Transverse colon (tissue), 4 donors: ENCODE measurements at regions not wholly inside any gene's neighbourhood (a gene's known extent, or its start where the extent isn't known, plus 50 kb on each side); places are given as distances from the start of the nearest gene placed in this dataset.
A peak's percentile ranks its signal among the peaks of the same experiment; 100 is the strongest.

Experiments
- DNase-seq: peaks from one replicate; pipeline ENCODE4 v3.0.0-alpha.2; 2019
- H3K27ac ChIP-seq, 4 donors: fragments of 200-600 bp; sonication (generic); 2 replicates each; pipeline ENCODE4 v1.5.1; 2016 to 2018; ENCODE audit warnings: inconsistent platforms in 4 of 4
- H3K27me3 ChIP-seq: fragments of 200-600 bp; sonication (generic); 2 replicates; pipeline ENCODE4 v1.5.1; 2017; ENCODE audit warnings: inconsistent platforms
- H3K36me3 ChIP-seq, 4 donors: fragments of 200-600 bp; sonication (generic); 2 replicates each; pipeline ENCODE4 v1.5.1; 2017 to 2019; ENCODE audit warnings: inconsistent platforms in 4 of 4
- H3K4me1 ChIP-seq, 4 donors: fragments of 200-600 bp; sonication (generic); 2 replicates each; pipeline ENCODE4 v1.5.1; 2017 to 2020; ENCODE audit warnings: inconsistent platforms in 4 of 4
- H3K4me3 ChIP-seq, 4 donors: fragments of 200-600 bp; sonication (generic); 1 replicate in 1 of 4; 2 replicates in 3 of 4; pipeline versions ENCODE4 v1.5.1 to v1.6.1; 2017 to 2019; ENCODE audit warnings: inconsistent platforms in 4 of 4
- H3K9me3 ChIP-seq, 2 donors: fragments of 200-600 bp; sonication (generic); 2 replicates each; pipeline ENCODE4 v1.5.1; 2017 to 2019; ENCODE audit warnings: inconsistent platforms in 2 of 2
- CTCF ChIP-seq, 5 experiments: fragments of 200-600 bp in 3 of 5; fragments of 450-650 bp in 2 of 5; sonication (generic) in 3 of 5; IDR thresholded peaks; 1 replicate in 2 of 5; 2 replicates in 3 of 5; pipeline ENCODE4 v1.5.1; 2016 to 2017; ENCODE audit warnings: antibody characterized with exemption in 5 of 5, inconsistent platforms in 3 of 5, mild to moderate bottlenecking in 2 of 5, moderate library complexity in 1 of 5
- EP300 ChIP-seq: sonication (generic); formaldehyde crosslinking; IDR thresholded peaks from one replicate; pipeline ENCODE4 v1.6.1; 2017; ENCODE audit warnings: antibody characterized with exemption, low read depth
- POLR2A ChIP-seq: fragments of 450-650 bp; IDR thresholded peaks from one replicate; pipeline ENCODE4 v1.6.1; 2016; ENCODE audit warnings: antibody characterized with exemption, mild to moderate bottlenecking, moderate library complexity
- POLR2AphosphoS5 ChIP-seq, 3 donors: sonication (generic); formaldehyde crosslinking; IDR thresholded peaks; one replicate each; pipeline ENCODE4 v1.6.1; 2016; ENCODE audit warnings: antibody characterized with exemption in 3 of 3
- WGBS, 2 donors: methylation state at CpG; one replicate each; pipeline ENCODE4 v1.1.5; 2018; ENCODE audit warnings: low coverage in 1 of 2; 5-methylcytosine and 5-hydroxymethylcytosine counted together
- in situ Hi-C, 4 donors: fragments of 200-750 bp; cut with MboI; loops; one replicate each; pipeline versions ENCODE4 v1.15.0 to v1.15.1; 2017; ENCODE audit warnings: low sequenced_read_pairs in 3 of 4, low pct_ligation_motif_present in 1 of 4, low pct_unique_long_range_greater_than_20kb in 1 of 4
- intact Hi-C: fragments of 100-400 bp; cut with DNase I; formaldehyde crosslinking; loops from one replicate; pipeline ENCODE4 v1.15.1; 2023; ENCODE audit warnings: low total_unique reads

DNA sequence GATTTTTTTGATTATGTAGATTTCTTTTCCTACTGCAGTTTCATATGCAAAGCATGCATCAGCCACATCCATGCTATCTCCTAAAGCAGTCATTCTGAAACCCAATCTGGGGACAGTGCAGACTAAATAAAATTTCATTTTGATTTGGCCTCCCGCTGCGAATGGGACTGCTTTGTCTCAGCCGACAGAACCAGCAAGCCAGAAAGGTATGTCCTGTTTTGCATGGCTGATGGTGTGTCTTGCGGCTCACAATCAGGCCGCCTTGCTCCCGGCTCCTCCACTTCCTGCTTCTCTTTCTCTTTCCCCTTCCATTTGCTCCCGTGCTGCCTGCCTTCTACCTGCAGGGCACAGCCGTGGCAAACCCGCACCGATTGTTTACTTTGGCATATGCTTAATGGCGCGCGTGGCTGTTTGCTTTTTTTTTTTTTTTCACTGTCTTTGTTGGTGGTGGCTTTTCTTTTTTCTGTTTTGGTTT lies 419.6 kb upstream of the POU3F3 start:
- Histone ChIP-seq H3K4me3 (peak overlapping the region in 1 of 4 donors; percentile 24), H3K9me3 (no peaks in the 10 kb centered on the region), H3K27ac (no peak overlapping the region), H3K36me3 (no peaks in the 10 kb centered on the region), H3K27me3 (peaks cover 4% of the 10 kb centered on the region), H3K4me1 (no peaks in the 10 kb centered on the region)
- TF ChIP-seq CTCF (IDR thresholded peaks at IDR 0.05), result no peak
- no peak for TF ChIP-seq POLR2AphosphoS5 (IDR thresholded peaks at IDR 0.05)
- no peak for TF ChIP-seq POLR2A
- TF ChIP-seq EP300, result no peak
- peak; percentile 20 for DNase-seq
- intact Hi-C loops (no loop called here), in situ Hi-C loops (no loop called here)
- 8 to 14% methylated on average over 7 to 13 of the region's 13 CpGs for WGBS, 2 donors

DNA sequence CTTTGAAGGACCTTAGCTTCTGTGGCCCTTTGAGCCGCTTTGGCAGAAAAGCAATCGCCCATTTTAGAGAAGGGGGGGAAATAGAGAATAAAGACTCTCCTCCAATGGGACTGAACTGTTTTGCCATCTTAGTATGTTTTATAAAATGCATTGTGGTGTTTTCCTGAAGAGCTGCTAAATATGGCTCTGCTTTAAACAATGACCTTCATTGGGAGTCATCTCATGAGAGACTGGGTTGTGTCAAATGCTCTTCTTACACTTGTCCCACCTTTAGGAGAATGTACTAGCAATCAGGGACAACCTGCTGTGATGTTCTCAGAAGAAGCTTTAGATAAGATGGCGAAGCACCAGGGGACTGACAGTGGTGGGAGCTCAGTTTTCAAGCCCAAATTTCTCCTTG lies 418.9 kb upstream of the POU3F3 start:
- WGBS, 2 donors, result 85 to 88% methylated on average over 3 of the region's 3 CpGs
- no peak for DNase-seq
- Histone ChIP-seq H3K36me3 (no peaks in the 10 kb centered on the region), H3K27me3 (peaks cover 4% of the 10 kb centered on the region), H3K4me3 (peak overlapping the region in 1 of 4 donors; percentile 24), H3K4me1 (no peaks in the 10 kb centered on the region), H3K9me3 (no peaks in the 10 kb centered on the region), H3K27ac (no peak overlapping the region)
- in situ Hi-C loops (no loop called here), intact Hi-C loops (no loop called here)
- TF ChIP-seq EP300 (no peak), CTCF (IDR thresholded peaks at IDR 0.05) (no peak), POLR2AphosphoS5 (IDR thresholded peaks at IDR 0.05) (no peak), POLR2A (no peak)

DNA sequence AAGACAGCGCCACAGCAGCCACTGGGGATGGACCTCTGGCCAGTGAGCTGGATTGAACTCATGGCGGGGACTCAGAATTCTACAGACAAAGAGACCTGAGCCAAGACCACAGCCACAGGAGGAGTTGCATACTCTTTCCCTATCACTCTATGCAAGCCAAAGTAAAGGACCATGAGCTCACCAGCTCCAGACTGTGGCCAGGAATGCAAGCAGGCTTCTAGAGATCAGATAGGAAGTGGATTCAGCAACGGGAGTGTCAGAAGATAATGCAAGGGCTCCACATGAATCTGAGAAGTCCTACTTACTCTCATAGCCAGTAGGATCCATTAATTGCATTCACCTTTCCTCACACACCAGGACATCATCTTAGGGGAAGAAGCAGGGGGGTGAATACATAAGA lies 415.4 kb upstream of the POU3F3 start:
- no peaks in the 10 kb centered on the region for H3K27me3 ChIP-seq
- H3K27ac ChIP-seq, result no peak overlapping the region
- TF ChIP-seq CTCF (IDR thresholded peaks at IDR 0.05), result no peak
- no peak for TF ChIP-seq EP300
- TF ChIP-seq POLR2AphosphoS5 (IDR thresholded peaks at IDR 0.05), result no peak
- TF ChIP-seq POLR2A, result no peak
- H3K36me3 ChIP-seq, result no peaks in the 10 kb centered on the region
- intact Hi-C loops, result no loop called here
- DNase-seq, result no peak
- H3K4me3 ChIP-seq, result no peak overlapping the region
- no peaks in the 10 kb centered on the region for H3K9me3 ChIP-seq
- in situ Hi-C loops, result no loop called here
- no peaks in the 10 kb centered on the region for H3K4me1 ChIP-seq
- WGBS, 2 donors, result 40 to 70% methylated on average over 1 to 3 of the region's 3 CpGs

GRCh38 chr2:104443145-104443544 lies 410.8 kb upstream of the POU3F3 start:
- Histone ChIP-seq H3K4me3 (no peak overlapping the region), H3K9me3 (no peaks in the 10 kb centered on the region), H3K36me3 (no peaks in the 10 kb centered on the region), H3K27ac (no peak overlapping the region), H3K4me1 (no peaks in the 10 kb centered on the region), H3K27me3 (no peaks in the 10 kb centered on the region)
- TF ChIP-seq CTCF (IDR thresholded peaks at IDR 0.05) (no peak), POLR2A (no peak), EP300 (no peak), POLR2AphosphoS5 (IDR thresholded peaks at IDR 0.05) (no peak)
- intact Hi-C loops, result no loop called here
- no peak for DNase-seq
- 68% methylated on average over 5 of the region's 5 CpGs; no CpG with 5 or more reads in 1 of the 2 donors for WGBS, 2 donors
- in situ Hi-C loops, result no loop called here
